Activated T-helper 1 cell treated with anti-CD3 and anti-CD28 coated beads, Interleukin-12 subunit alpha, Interleukin-12 subunit beta, Interleukin-2, Interleukin-4 antibody, amounts not matched to agents 30 ng/mL and 10 ng/mL and 1 ng/mL, durations not matched to agents 14 hours and 24 hours and 36 hours (primary cell): ENCODE measurements at regions not wholly inside any gene's neighbourhood (a gene's known extent, or its start where the extent isn't known, plus 50 kb on each side); places are given as distances from the start of the nearest gene placed in this dataset.

Experiments used
- DNase-seq: peaks from one replicate; pipeline ENCODE4 v3.0.0; 2021; ENCODE audit warnings: low spot score
- H3K27ac Mint-ChIP-seq: one replicate; pipeline ENCODE4 v1.8.0; 2021; ENCODE audit warnings: mild to moderate bottlenecking, mixed read lengths
- H3K27me3 Mint-ChIP-seq: one replicate; pipeline ENCODE4 v1.8.0; 2022; ENCODE audit warnings: mild to moderate bottlenecking, moderate library complexity, mixed read lengths; ENCODE audit not compliant: insufficient read depth
- H3K36me3 Mint-ChIP-seq: one replicate; pipeline ENCODE4 v1.8.0; 2021; ENCODE audit warnings: low read depth, mixed read lengths
- H3K4me1 Mint-ChIP-seq: one replicate; pipeline ENCODE4 v1.8.0; 2021; ENCODE audit warnings: low read depth, mixed read lengths
- H3K4me3 Mint-ChIP-seq: one replicate; pipeline ENCODE4 v1.8.0; 2021; ENCODE audit warnings: mild to moderate bottlenecking, moderate library complexity, mixed read lengths
- H3K9me3 Mint-ChIP-seq: one replicate; pipeline ENCODE4 v1.8.0; 2021; ENCODE audit warnings: mixed read lengths
- intact Hi-C: fragments of 100-400 bp; cut with micrococcal nuclease; formaldehyde crosslinking; loops from one replicate; pipeline ENCODE4 v1.15.1; 2024

DNA sequence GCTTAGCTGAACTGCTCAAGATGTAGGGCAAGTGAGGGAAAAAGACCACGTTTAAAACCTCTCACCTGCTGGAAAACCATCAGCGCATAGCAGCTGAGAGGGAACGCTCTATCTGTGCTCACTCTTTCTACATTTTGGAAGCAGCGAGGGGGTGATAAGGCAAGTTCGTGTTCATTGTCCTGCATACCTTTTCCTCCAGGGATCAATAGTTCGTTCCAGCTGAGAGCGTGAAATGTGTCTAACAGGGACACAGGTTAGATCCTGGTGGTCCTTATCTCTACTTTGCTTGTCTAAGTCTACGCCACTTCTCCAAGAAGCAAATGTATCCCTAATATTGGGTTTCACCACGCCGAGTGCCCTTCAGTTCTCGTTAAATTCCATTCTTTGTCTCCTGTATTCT lies 183.5 kb upstream of the ZFHX3 start:
- no peak overlapping the region for H3K4me3 Mint-ChIP-seq
- no peak for DNase-seq
- H3K27ac Mint-ChIP-seq: no peak overlapping the region
- H3K4me1 Mint-ChIP-seq: no peaks in the 10 kb centered on the region
- intact Hi-C loops: no loop called here
- H3K36me3 Mint-ChIP-seq: no peaks in the 10 kb centered on the region
- no peaks in the 10 kb centered on the region for H3K27me3 Mint-ChIP-seq
- no peaks in the 10 kb centered on the region for H3K9me3 Mint-ChIP-seq

DNA sequence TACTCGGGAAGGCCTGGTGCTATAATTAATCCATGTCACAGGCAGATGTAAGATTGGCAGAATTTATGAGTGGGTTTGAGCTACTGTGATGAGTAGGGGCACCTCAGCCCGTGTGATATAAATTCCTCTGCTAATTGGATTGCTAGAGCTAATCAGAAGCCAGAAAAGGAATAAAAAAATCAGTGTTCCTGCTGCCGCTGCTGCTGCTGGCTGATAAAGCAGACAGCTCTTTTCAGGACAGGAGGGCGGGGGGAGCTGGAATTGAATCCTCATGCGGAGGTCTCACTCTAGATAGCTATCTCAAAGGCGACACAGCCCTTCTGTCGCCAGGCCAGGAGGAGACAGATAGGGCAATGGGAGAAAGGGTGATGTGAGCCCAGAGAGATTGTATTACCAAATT lies 182.7 kb upstream of the ZFHX3 start:
- Mint-ChIP-seq H3K27ac (no peak overlapping the region), H3K9me3 (no peaks in the 10 kb centered on the region), H3K4me3 (no peak overlapping the region), H3K36me3 (no peaks in the 10 kb centered on the region), H3K4me1 (no peaks in the 10 kb centered on the region), H3K27me3 (no peaks in the 10 kb centered on the region)
- no peak for DNase-seq
- intact Hi-C loops: no loop called here

DNA sequence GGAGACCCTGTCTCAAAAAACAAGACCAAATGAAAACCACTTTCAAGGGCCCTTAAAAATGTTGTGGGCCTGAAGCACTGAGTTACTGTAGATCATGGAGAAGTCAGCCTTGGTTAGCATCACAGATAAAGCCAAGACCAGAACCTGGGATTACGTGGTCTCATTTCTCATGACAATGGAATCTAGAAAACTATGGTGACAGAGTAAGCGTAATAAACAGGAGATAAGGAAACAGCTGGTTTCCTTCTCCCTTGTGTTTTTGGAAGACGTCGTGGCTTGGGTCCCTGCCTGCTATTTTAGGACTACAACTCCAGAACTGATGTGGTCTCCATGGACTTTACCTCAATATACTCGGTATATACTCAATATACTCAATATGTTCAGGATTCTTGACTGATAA lies 180.7 kb upstream of the ZFHX3 start:
- Mint-ChIP-seq H3K9me3 (no peaks in the 10 kb centered on the region), H3K36me3 (no peaks in the 10 kb centered on the region), H3K4me3 (no peak overlapping the region), H3K27me3 (no peaks in the 10 kb centered on the region), H3K4me1 (no peaks in the 10 kb centered on the region), H3K27ac (no peak overlapping the region)
- intact Hi-C loops: no loop called here
- DNase-seq: no peak

DNA sequence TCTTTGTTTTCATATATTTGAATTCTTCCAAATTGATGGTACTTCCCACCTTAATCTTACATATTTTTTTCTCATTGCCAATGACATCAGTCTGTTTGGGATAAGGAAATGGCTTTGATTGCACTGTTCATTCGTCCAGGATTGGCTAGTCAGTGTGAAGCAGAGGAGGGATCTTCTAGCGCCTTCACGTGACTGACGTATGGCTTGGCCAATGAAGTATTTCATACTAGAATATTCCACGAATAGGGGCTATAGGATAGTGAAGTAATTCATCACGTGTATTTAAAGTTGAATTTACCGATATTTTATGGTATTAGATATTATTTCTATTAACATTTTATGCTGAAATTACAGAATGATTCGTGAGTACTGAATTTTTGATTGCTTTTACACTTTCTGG lies 178.7 kb upstream of the ZFHX3 start:
- Mint-ChIP-seq H3K4me1 (no peaks in the 10 kb centered on the region), H3K4me3 (no peak overlapping the region), H3K27ac (no peak overlapping the region), H3K27me3 (no peaks in the 10 kb centered on the region), H3K36me3 (no peaks in the 10 kb centered on the region), H3K9me3 (no peaks in the 10 kb centered on the region)
- intact Hi-C loops: no loop called here
- no peak for DNase-seq

DNA sequence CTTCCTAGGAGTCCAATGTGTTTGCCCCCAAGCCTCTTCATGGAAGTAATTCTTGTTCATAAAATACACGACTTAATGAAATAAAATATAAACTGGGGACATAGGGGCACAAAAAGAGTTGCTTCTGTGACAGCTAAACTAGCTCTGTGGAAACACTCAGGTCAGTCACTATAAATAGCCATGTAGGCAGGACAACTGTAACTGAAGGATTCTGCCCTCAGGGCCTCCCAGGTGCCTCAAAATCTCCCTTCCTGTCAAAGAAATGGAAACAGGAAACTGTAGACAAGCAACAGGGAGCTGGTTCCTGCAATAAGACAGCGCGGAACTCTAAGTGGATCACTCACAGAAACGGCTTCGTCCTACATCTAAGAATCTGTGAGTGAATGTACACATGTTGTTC lies 178.1 kb upstream of the ZFHX3 start:
- H3K4me1 Mint-ChIP-seq: no peaks in the 10 kb centered on the region
- DNase-seq: no peak
- H3K36me3 Mint-ChIP-seq: no peaks in the 10 kb centered on the region
- no peaks in the 10 kb centered on the region for H3K27me3 Mint-ChIP-seq
- no peaks in the 10 kb centered on the region for H3K9me3 Mint-ChIP-seq
- no peak overlapping the region for H3K4me3 Mint-ChIP-seq
- no peak overlapping the region for H3K27ac Mint-ChIP-seq
- intact Hi-C loops: no loop called here

DNA sequence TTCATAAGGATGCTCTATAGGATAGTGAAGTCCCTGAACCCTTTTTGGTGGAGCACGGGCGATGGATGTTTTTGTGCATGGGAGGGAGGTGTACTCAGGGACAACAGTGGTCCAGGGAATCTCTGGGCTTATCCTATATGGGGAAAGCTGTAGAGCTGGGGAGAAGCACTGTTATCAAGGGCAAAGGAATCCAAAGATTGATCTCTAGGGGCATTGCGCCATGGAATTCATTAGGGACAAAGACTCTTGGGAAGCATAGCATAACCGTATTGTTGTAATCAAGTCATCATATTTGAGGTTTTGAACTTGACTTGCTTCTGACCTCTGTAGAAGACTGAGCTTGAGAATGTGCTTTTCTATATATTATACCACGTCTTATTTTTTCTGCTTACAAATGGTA lies 172.9 kb upstream of the ZFHX3 start:
- H3K27ac Mint-ChIP-seq: no peak overlapping the region
- no peak overlapping the region for H3K4me3 Mint-ChIP-seq
- intact Hi-C loops: no loop called here
- no peaks in the 10 kb centered on the region for H3K27me3 Mint-ChIP-seq
- peaks cover 4% of the 10 kb centered on the region for H3K9me3 Mint-ChIP-seq
- H3K4me1 Mint-ChIP-seq: no peaks in the 10 kb centered on the region
- no peak for DNase-seq
- H3K36me3 Mint-ChIP-seq: no peaks in the 10 kb centered on the region

DNA sequence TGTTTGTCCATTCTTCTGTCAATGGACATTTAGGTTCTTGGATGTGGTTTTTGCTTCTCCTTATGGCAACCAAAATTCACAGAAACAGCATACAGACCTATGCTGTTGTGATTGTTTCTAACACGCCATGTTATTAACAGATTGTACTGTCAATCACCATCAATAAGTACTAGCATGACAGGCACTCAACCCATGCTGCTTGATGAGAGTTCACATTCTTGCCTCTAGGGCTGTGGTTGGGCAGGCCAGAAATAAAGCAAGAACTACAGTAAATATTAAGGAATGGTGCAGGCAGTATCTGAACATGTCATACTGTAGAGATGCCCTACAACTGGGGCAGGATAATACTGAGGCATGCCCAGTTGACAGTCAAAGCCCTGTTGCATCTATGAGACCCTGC lies 171.2 kb upstream of the ZFHX3 start:
- intact Hi-C loops: no loop called here
- no peak overlapping the region for H3K4me3 Mint-ChIP-seq
- no peaks in the 10 kb centered on the region for H3K4me1 Mint-ChIP-seq
- H3K36me3 Mint-ChIP-seq: no peaks in the 10 kb centered on the region
- no peaks in the 10 kb centered on the region for H3K27me3 Mint-ChIP-seq
- H3K27ac Mint-ChIP-seq: no peak overlapping the region
- peaks cover 4% of the 10 kb centered on the region for H3K9me3 Mint-ChIP-seq
- DNase-seq: no peak

DNA sequence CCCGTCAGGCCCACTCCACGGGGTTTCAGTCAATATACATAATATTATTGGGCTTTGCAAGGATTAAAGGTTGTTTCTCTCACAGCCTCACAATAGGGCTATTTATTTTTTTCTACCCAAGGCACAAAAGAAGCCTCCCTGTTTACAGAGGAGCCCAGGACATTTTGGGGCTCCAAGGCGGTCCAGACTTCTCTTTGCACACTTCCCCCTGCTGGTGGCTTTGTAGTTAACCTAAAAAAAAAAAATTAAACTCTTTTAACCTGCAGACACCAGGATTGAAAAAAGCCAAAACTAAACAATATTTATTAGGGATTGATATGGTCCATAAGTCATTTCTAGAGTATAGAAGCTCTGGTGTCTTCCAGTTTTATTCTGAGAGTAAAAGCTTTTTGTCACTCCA lies 169.7 kb upstream of the ZFHX3 start:
- Mint-ChIP-seq H3K9me3 (peaks cover 4% of the 10 kb centered on the region), H3K4me3 (no peak overlapping the region), H3K27me3 (peaks cover 2% of the 10 kb centered on the region), H3K4me1 (no peaks in the 10 kb centered on the region), H3K36me3 (no peaks in the 10 kb centered on the region), H3K27ac (no peak overlapping the region)
- no peak for DNase-seq
- intact Hi-C loops: no loop called here

DNA sequence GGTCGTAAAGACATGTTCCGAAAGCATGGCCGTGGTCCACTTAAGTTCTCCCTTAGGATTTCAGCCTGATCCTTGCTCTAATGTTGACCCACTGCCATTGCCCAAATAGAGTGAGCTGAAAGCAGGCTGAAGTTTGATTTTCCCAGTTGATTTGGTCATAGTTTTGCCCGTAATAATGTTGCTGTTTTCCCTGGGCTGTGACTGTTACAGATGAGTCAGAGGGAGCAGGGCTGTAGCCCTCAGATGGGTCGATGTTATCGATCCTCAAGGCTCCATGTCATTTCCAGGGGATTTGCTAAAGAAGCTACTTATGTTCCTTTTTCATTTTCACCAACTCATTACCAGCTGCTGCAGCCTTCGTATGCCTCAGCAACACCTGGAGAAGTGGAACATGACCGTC lies 169.0 kb upstream of the ZFHX3 start:
- peaks cover 4% of the 10 kb centered on the region for H3K27me3 Mint-ChIP-seq
- no peaks in the 10 kb centered on the region for H3K36me3 Mint-ChIP-seq
- no peaks in the 10 kb centered on the region for H3K4me1 Mint-ChIP-seq
- H3K4me3 Mint-ChIP-seq: no peak overlapping the region
- intact Hi-C loops: no loop called here
- H3K9me3 Mint-ChIP-seq: peaks cover 4% of the 10 kb centered on the region
- DNase-seq: no peak
- no peak overlapping the region for H3K27ac Mint-ChIP-seq

DNA sequence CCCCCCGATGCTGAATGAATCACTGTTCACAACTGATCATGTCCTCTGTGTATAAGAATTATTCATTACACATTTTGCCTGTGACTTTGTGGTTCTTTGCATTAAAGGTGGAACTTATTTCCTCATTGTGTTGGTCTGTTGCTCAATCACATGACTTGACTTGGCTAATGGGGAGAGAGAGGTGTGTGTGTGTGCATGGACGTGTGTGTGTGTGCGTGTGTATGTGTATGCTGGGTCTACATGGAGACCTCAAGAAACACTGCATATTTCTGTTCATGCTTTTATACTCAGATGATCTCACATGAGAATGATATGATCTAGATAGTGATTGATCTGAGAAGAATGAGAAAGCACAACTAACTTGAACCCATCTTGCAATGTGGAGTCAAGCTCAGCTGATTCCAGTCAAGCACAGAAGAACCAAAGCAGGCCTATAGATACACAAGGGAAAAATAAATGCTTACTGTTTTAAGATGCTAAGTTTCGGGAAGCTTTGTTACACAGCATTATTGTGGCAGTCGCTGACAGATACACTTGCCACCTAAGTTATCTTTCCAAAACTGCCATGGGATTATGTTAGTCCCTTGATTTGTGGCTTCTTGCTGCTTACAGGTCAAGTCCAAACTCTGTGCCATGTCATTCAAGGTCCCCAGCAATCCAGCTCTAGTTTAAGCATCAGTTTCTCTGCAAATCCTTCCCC lies 167.9 kb upstream of the ZFHX3 start:
- no peak for DNase-seq
- H3K27ac Mint-ChIP-seq: no peak overlapping the region
- H3K36me3 Mint-ChIP-seq: no peaks in the 10 kb centered on the region
- intact Hi-C loops: no loop called here
- peaks cover 4% of the 10 kb centered on the region for H3K27me3 Mint-ChIP-seq
- H3K4me3 Mint-ChIP-seq: no peak overlapping the region
- H3K9me3 Mint-ChIP-seq: peaks cover 4% of the 10 kb centered on the region
- H3K4me1 Mint-ChIP-seq: no peaks in the 10 kb centered on the region

DNA sequence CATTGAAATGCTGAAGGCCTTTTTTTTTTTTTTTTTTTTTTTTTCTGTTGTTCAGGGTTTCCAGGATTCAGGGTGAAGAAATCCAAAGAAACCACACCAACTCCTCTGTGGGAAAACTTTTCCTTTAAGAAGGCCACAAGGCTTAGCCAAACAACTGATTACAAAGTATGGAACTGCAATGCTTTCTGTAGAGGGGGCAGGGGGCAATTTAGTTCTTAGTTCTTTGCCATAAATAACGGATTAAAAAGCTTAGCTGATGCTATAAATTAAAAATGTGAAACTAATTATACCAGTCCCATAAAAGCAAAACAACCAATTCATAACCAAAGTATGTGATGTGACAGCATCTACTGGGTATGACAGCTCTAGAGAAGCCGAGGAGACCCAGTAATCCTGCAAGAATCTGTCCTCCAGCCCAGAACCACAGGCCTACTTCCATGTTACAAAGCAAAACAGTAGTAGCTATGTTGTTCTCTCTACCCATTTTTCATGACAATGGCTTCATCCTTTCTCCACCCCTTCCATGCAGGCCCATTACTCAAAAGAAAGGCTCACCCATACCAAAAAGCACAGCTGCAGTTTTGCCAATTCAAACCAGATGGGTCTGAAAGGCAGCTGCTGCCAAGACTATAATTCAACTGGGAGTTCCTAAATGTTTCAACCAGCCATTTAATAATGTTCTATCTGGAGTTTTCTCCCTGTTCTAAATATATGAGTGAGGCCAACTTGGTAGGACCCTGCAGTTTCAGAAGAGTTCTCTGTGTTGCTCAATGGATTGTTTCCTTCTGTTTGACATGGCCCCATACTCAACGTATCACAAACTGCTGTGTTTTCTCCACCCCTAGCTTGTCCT lies 167.1 kb upstream of the ZFHX3 start:
- Mint-ChIP-seq H3K4me3 (no peak overlapping the region), H3K27me3 (peaks cover 4% of the 10 kb centered on the region), H3K27ac (no peak overlapping the region), H3K36me3 (no peaks in the 10 kb centered on the region), H3K9me3 (peaks cover 4% of the 10 kb centered on the region), H3K4me1 (no peaks in the 10 kb centered on the region)
- no peak for DNase-seq
- intact Hi-C loops: no loop called here

DNA sequence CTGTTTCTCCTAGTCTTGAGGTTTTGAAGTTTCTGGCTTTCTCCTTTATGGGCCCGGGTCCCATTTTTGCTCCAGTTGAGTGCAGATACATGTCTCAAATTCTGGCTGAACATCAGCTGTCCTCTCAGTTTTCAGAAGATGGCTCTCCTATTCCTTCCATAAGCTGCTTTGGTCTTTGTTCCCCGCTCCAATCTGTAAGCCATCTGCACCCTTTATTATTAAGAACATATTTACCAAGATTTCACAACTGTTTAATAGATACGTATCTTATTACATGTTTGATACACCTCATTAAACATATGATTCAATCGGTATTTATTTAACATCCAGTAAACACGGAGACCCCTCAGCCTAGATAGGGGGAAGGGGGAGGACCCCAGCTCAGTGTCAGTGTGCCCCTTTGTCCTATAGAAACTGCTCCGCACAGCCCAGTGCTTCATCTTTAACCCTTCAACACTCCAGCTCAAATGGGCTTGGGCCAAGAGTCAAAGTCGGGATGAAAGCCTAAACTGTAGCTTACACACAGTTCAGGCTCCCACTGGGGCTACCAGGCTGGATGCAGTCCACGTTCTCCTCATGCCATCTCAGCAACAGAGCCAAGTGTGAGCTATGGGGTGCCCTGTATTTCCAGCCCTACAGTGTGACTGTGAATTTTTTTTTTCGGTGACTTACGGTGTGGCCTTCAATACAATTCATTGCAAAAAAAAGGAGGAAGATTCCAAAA lies 166.0 kb upstream of the ZFHX3 start:
- no peak overlapping the region for H3K27ac Mint-ChIP-seq
- no peak for DNase-seq
- no peak overlapping the region for H3K4me3 Mint-ChIP-seq
- H3K27me3 Mint-ChIP-seq: peaks cover 4% of the 10 kb centered on the region
- H3K36me3 Mint-ChIP-seq: no peaks in the 10 kb centered on the region
- peaks cover 4% of the 10 kb centered on the region for H3K9me3 Mint-ChIP-seq
- no peaks in the 10 kb centered on the region for H3K4me1 Mint-ChIP-seq
- intact Hi-C loops: no loop called here

DNA sequence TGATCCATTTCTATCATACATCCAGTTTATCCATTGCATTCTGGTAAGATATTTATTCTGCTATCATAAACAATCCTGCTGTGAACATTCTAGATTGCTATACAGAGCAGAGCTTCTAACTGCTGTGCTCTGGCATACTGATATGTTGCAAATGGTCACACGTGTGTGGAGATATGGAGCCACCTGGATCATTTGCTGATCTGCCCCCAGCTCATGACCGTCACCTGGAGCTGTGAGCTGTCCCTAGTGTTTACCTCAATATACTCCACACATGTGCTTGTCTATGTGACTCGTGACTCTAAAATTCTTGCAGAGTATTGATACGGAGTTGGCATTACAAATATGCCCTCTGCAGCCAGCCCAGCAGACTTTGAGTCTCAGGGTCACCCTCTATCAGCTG lies 164.5 kb upstream of the ZFHX3 start:
- no peaks in the 10 kb centered on the region for H3K4me1 Mint-ChIP-seq
- H3K27me3 Mint-ChIP-seq: peaks cover 4% of the 10 kb centered on the region
- DNase-seq: no peak
- no peak overlapping the region for H3K4me3 Mint-ChIP-seq
- no peaks in the 10 kb centered on the region for H3K36me3 Mint-ChIP-seq
- H3K9me3 Mint-ChIP-seq: peaks cover 4% of the 10 kb centered on the region
- H3K27ac Mint-ChIP-seq: no peak overlapping the region
- intact Hi-C loops: no loop called here
